ENCODE measurements at regions not wholly inside any gene's neighbourhood (a gene's known extent, or its start where the extent isn't known, plus 50 kb on each side); places are given as distances from the start of the nearest gene placed in this dataset.

- intact Hi-C loops (cut with DNase I) = no loop called here
- H3K4me3 ChIP-seq = no peak overlapping the region
- no peak overlapping the region for H3K27ac ChIP-seq
- no peaks in the 10 kb centered on the region for H3K9me3 ChIP-seq
- no peaks in the 10 kb centered on the region for H3K27me3 ChIP-seq
- H3K4me1 ChIP-seq = peaks cover 0 to 3% of the 10 kb centered on the region in 2 donors
- no peak for DNase-seq (ENCODE audit: low spot score in 2 of 2)
- H3K36me3 ChIP-seq = no peaks in the 10 kb centered on the region
- TF ChIP-seq CTCF (IDR thresholded peaks at IDR 0.05) = no peak
These were observed 149.1 kb upstream of the TUT7 start for GRCh38 chr9:86503314-86503713.

GRCh38 chr9:86500667-86501435, 146.6 kb upstream of the TUT7 start:
- Histone ChIP-seq H3K4me1 (peaks cover 0 to 3% of the 10 kb centered on the region in 2 donors), H3K4me3 (no peak overlapping the region), H3K9me3 (no peaks in the 10 kb centered on the region), H3K27me3 (no peaks in the 10 kb centered on the region), H3K27ac (no peak overlapping the region), H3K36me3 (no peaks in the 10 kb centered on the region)
- intact Hi-C loops (cut with DNase I) = no loop called here
- no peak for TF ChIP-seq CTCF (IDR thresholded peaks at IDR 0.05)
- DNase-seq (ENCODE audit: low spot score in 2 of 2) = no peak

- no peak overlapping the region for H3K27ac ChIP-seq
- H3K27me3 ChIP-seq = no peaks in the 10 kb centered on the region
- H3K4me3 ChIP-seq = no peak overlapping the region
- peaks cover 0 to 3% of the 10 kb centered on the region in 2 donors for H3K4me1 ChIP-seq
- TF ChIP-seq CTCF (IDR thresholded peaks at IDR 0.05) = no peak
- H3K9me3 ChIP-seq = no peaks in the 10 kb centered on the region
- intact Hi-C loops (cut with DNase I) = no loop called here
- no peak for DNase-seq (ENCODE audit: low spot score in 2 of 2)
- no peaks in the 10 kb centered on the region for H3K36me3 ChIP-seq
These were observed 145.8 kb upstream of the TUT7 start for GRCh38 chr9:86500031-86500430.

GRCh38 chr9:86494644-86495111, 140.5 kb upstream of the TUT7 start:
- DNase-seq (ENCODE audit: low spot score in 2 of 2) = no peak
- Histone ChIP-seq H3K27ac (no peak overlapping the region), H3K27me3 (no peaks in the 10 kb centered on the region), H3K4me1 (no peaks in the 10 kb centered on the region), H3K36me3 (no peaks in the 10 kb centered on the region), H3K9me3 (no peaks in the 10 kb centered on the region), H3K4me3 (no peak overlapping the region)
- TF ChIP-seq CTCF (IDR thresholded peaks at IDR 0.05) = no peak
- intact Hi-C loops (cut with DNase I) = no loop called here

- no peak overlapping the region for H3K4me3 ChIP-seq
- no peaks in the 10 kb centered on the region for H3K4me1 ChIP-seq
- intact Hi-C loops (cut with DNase I) = no loop called here
- H3K27ac ChIP-seq = no peak overlapping the region
- no peak for DNase-seq (ENCODE audit: low spot score in 2 of 2)
- no peaks in the 10 kb centered on the region for H3K36me3 ChIP-seq
- H3K27me3 ChIP-seq = no peaks in the 10 kb centered on the region
- no peaks in the 10 kb centered on the region for H3K9me3 ChIP-seq
- no peak for TF ChIP-seq CTCF (IDR thresholded peaks at IDR 0.05)
These were observed 137.5 kb upstream of the TUT7 start for GRCh38 chr9:86491468-86492266.
